Activated T-cell treated with anti-CD3 and anti-CD28 coated beads, Interleukin-2, amount 50 U/mL, for 72 hours (primary cell): ENCODE measurements at regions not wholly inside any gene's neighbourhood (a gene's known extent, or its start where the extent isn't known, plus 50 kb on each side); places are given as distances from the start of the nearest gene placed in this dataset.

Experiments
- ATAC-seq, 2 donors: fragments of 150-1000 bp; cut with Tn5 transposase; replicated peaks in 1 of 2; 2 replicates each; pipeline ENCODE4 v1.10.0; 2021; ENCODE audit warnings: moderate library complexity in 2 of 2, mild to moderate bottlenecking in 1 of 2
- DNase-seq, 2 donors: peaks; one replicate each; pipeline ENCODE4 v3.0.0; 2021 to 2022; ENCODE audit warnings: mixed read lengths in 1 of 2
- H3K27ac Mint-ChIP-seq: one replicate; pipeline ENCODE4 v1.8.0; 2022; ENCODE audit warnings: mild to moderate bottlenecking, moderate library complexity, mixed read lengths
- H3K27me3 Mint-ChIP-seq: one replicate; pipeline ENCODE4 v1.8.0; 2022; ENCODE audit warnings: low read depth, mixed read lengths
- H3K36me3 Mint-ChIP-seq, 2 donors: one replicate each; pipeline ENCODE4 v1.8.0; 2022; ENCODE audit warnings: mixed read lengths in 2 of 2, mild to moderate bottlenecking in 1 of 2; ENCODE audit not compliant: insufficient read depth in 2 of 2
- H3K4me1 Mint-ChIP-seq: one replicate; pipeline ENCODE4 v1.8.0; 2022; ENCODE audit warnings: low read depth, mixed read lengths
- H3K4me3 Mint-ChIP-seq, 2 donors: one replicate each; pipeline ENCODE4 v1.8.0; 2022; ENCODE audit warnings: mild to moderate bottlenecking in 2 of 2, mixed read lengths in 2 of 2, moderate library complexity in 2 of 2
- H3K9me3 Mint-ChIP-seq, 2 donors: one replicate each; pipeline ENCODE4 v1.8.0; 2022; ENCODE audit warnings: mixed read lengths in 2 of 2

DNA sequence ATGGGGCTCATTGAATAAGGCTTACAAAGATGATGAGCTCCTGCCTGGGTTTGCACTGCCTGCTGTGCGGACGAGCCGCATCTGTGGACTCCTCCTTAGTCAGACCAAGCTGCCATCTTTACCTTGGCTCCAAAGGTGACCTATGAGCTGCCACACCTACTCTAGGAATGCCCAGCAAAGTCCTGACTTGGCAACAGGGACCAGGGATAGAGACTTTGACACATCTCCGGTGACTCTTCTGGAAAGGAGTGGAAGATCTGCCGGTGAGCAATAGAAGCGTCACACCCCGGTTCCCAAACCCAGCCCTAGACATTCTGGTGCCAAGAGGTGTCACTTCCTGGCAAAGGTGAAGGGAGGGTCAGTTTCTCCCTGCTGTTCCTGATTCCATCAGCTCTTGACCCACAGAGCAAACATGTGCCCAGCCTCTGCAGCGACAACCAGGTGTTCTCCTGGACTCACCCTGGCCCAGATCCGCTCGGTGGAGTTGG lies 50.2 kb upstream of the GTF3A start:
- no peaks in the 10 kb centered on the region for H3K27me3 Mint-ChIP-seq
- H3K36me3 Mint-ChIP-seq = no peaks in the 10 kb centered on the region
- ATAC-seq = no peak

More for the DNA sequence above, 50.2 kb upstream of the GTF3A start:
- H3K4me1 Mint-ChIP-seq = peaks cover 9% of the 10 kb centered on the region
- no peaks in the 10 kb centered on the region for H3K9me3 Mint-ChIP-seq
- H3K4me3 Mint-ChIP-seq = no peak overlapping the region
- no peak overlapping the region for H3K27ac Mint-ChIP-seq
- DNase-seq = no peak
